IMR-90 (cell line): ENCODE measurements at regions not wholly inside any gene's neighbourhood (a gene's known extent, or its start where the extent isn't known, plus 50 kb on each side); places are given as distances from the start of the nearest gene placed in this dataset.

ENCODE experiments used
- ATAC-seq: fragments of 200-7000 bp; cut with Tn5 transposase; 2 replicates; pipeline ENCODE4 v1.9.1; 2020; ENCODE audit warnings: low read depth, mild to moderate bottlenecking, moderate library complexity
- BruUV-seq: library from RNA; stranded (reverse); fragments of 400-500 nt; replicated peaks from 2 replicates; lab custom pipeline; 2021; lab: Mats Ljungman, UMichigan
- CTCF ChIA-PET: fragments of 300-600 bp; formaldehyde crosslinking; extraction: SDS; loops from one replicate; lab custom pipeline; 2021; ENCODE audit warnings: antibody characterized with exemption; lab: Yijun Ruan, JAX
- POLR2A ChIA-PET: fragments of 300-600 bp; sonication (Branson Sonifier 250); formaldehyde crosslinking; loops from one replicate; lab custom pipeline; 2022; ENCODE audit warnings: antibody characterized with exemption; ENCODE audit not compliant: unreplicated experiment; lab: Charles Lee
- DNase-seq: peaks from one replicate; pipeline ENCODE4 v3.0.0; 2013
- H2AFZ ChIP-seq: replicated peaks from 2 replicates; pipeline ENCODE3; 2013; ENCODE audit warnings: low read length, mild to moderate bottlenecking; ENCODE audit not compliant: poor library complexity
- H2AK5ac ChIP-seq: 2 replicates; pipeline ENCODE4 v1.6.1; 2013; ENCODE audit warnings: low read depth, low read length, inconsistent platforms
- H2AK9ac ChIP-seq: replicated peaks from 2 replicates; pipeline ENCODE3; 2013; ENCODE audit warnings: mild to moderate bottlenecking, low read depth, low read length, moderate library complexity; ENCODE audit not compliant: poor library complexity
- H2BK120ac ChIP-seq: 2 replicates; pipeline ENCODE4 v1.6.1; 2013; ENCODE audit warnings: low read depth, low read length, inconsistent platforms
- H2BK15ac ChIP-seq: 3 replicates; pipeline ENCODE4 v1.6.1; 2013; ENCODE audit warnings: low read depth, low read length, inconsistent platforms
- H2BK20ac ChIP-seq: 2 replicates; pipeline ENCODE4 v1.6.1; 2013; ENCODE audit warnings: low read depth, mild to moderate bottlenecking, inconsistent platforms, low read length, moderate library complexity
- H2BK5ac ChIP-seq: 2 replicates; pipeline ENCODE4 v1.6.1; 2013; ENCODE audit warnings: mild to moderate bottlenecking, low read depth, low read length, inconsistent platforms; ENCODE audit not compliant: poor library complexity, severe bottlenecking
- H3K14ac ChIP-seq: replicated peaks from 2 replicates; pipeline ENCODE4 v1.6.1; 2013; ENCODE audit warnings: low read depth, low read length, inconsistent platforms
- H3K18ac ChIP-seq: 2 replicates; pipeline ENCODE4 v1.6.1; 2013; ENCODE audit warnings: low read depth, low read length, control low read depth
- H3K23ac ChIP-seq: 2 replicates; pipeline ENCODE4 v1.6.1; 2013; ENCODE audit warnings: low read depth, low read length, inconsistent platforms
- H3K27ac ChIP-seq: 2 replicates; pipeline ENCODE4 v1.5.1; 2013; ENCODE audit warnings: mild to moderate bottlenecking, control low read depth, low read length; ENCODE audit not compliant: insufficient read depth
- H3K27me3 ChIP-seq: 2 replicates; pipeline ENCODE4 v1.6.1; 2013; ENCODE audit warnings: low read length; ENCODE audit not compliant: control insufficient read depth, insufficient read depth
- H3K36me3 ChIP-seq: 2 replicates; pipeline ENCODE4 v1.6.1; 2013; ENCODE audit warnings: low read length, mixed read lengths; ENCODE audit not compliant: control insufficient read depth, insufficient read depth
- H3K4ac ChIP-seq: 2 replicates; pipeline ENCODE4 v1.6.1; 2013; ENCODE audit warnings: low read depth, low read length, inconsistent platforms
- H3K4me1 ChIP-seq: 2 replicates; pipeline ENCODE4 v1.6.1; 2013; ENCODE audit warnings: low read length, mixed read lengths; ENCODE audit not compliant: control insufficient read depth, insufficient read depth
- H3K4me2 ChIP-seq: 2 replicates; pipeline ENCODE4 v1.6.1; 2013; ENCODE audit warnings: low read depth, mild to moderate bottlenecking, control low read depth, low read length, moderate library complexity
- H3K4me3 ChIP-seq: 2 replicates; pipeline ENCODE4 v1.5.1; 2013; ENCODE audit warnings: low read depth, mild to moderate bottlenecking, control low read depth, low read length, moderate library complexity; ENCODE audit not compliant: insufficient read depth
- H3K56ac ChIP-seq: 2 replicates; pipeline ENCODE4 v1.6.1; 2013; ENCODE audit warnings: low read length, inconsistent platforms; ENCODE audit not compliant: insufficient read depth; ENCODE audit errors: extremely low read depth
- H3K79me1 ChIP-seq, 2 experiments: 2 replicates each; pipeline ENCODE4 v1.6.1; 2013; ENCODE audit warnings: low read length in 2 of 2, inconsistent platforms in 1 of 2, low read depth in 1 of 2
- H3K9ac ChIP-seq: 2 replicates; pipeline ENCODE4 v1.6.1; 2013; ENCODE audit warnings: low read depth, low read length, control low read depth
- H3K9me1 ChIP-seq: 2 replicates; pipeline ENCODE4 v1.6.1; 2013; ENCODE audit warnings: low read length, inconsistent platforms; ENCODE audit not compliant: insufficient read depth
- H3K9me3 ChIP-seq: 2 replicates; pipeline ENCODE4 v1.6.1; 2013; ENCODE audit warnings: low read length; ENCODE audit not compliant: control insufficient read depth, insufficient read depth
- H4K20me1 ChIP-seq: 2 replicates; pipeline ENCODE4 v1.6.1; 2013; ENCODE audit warnings: low read length, inconsistent platforms; ENCODE audit not compliant: insufficient read depth
- H4K5ac ChIP-seq: 2 replicates; pipeline ENCODE4 v1.6.1; 2013; ENCODE audit warnings: mild to moderate bottlenecking, low read depth, low read length, control low read depth
- H4K8ac ChIP-seq, 2 experiments: 2 replicates each; pipeline ENCODE4 v1.6.1; 2013; ENCODE audit warnings: low read depth in 2 of 2, low read length in 2 of 2, control low read depth in 1 of 2, inconsistent platforms in 1 of 2
- H4K91ac ChIP-seq: 2 replicates; pipeline ENCODE4 v1.6.1; 2013; ENCODE audit warnings: low read depth, low read length, inconsistent platforms; ENCODE audit not compliant: insufficient read depth
- CHD1 ChIP-seq: IDR thresholded peaks from 2 replicates; pipeline ENCODE4 v1.6.1; 2012; ENCODE audit warnings: low read depth, low read length, improper control_type of control experiment
- CTCF ChIP-seq: conservative IDR thresholded peaks from 2 replicates; pipeline ENCODE4 v1.5.1; 2012; ENCODE audit warnings: mild to moderate bottlenecking, low read depth, low read length, improper control_type of control experiment
- ELK1 ChIP-seq: fragments of 150-350 bp; IDR thresholded peaks from 2 replicates; pipeline ENCODE4 v1.6.1; 2016; ENCODE audit warnings: low read depth, mild to moderate bottlenecking, low read length, moderate library complexity, borderline replicate concordance
- MAFK ChIP-seq: IDR thresholded peaks from 2 replicates; pipeline ENCODE4 v1.6.1; 2012; ENCODE audit warnings: low read depth, low read length, improper control_type of control experiment
- MAZ ChIP-seq: IDR thresholded peaks from 2 replicates; pipeline ENCODE4 v1.6.1; 2012; ENCODE audit warnings: low read depth, mild to moderate bottlenecking, low read length, improper control_type of control experiment, moderate library complexity, borderline replicate concordance
- MXI1 ChIP-seq: IDR thresholded peaks from 2 replicates; pipeline ENCODE4 v1.6.1; 2012; ENCODE audit warnings: low read depth, mild to moderate bottlenecking, low read length, moderate library complexity, borderline replicate concordance
- NFE2L2 ChIP-seq: fragments of 150-350 bp; IDR thresholded peaks from 2 replicates; pipeline ENCODE4 v1.6.1; 2016; ENCODE audit warnings: low read depth, mild to moderate bottlenecking, low read length
- POLR2A ChIP-seq: IDR thresholded peaks from 2 replicates; pipeline ENCODE4 v1.6.1; 2012; ENCODE audit warnings: mild to moderate bottlenecking, low read depth, low read length
- RAD21 ChIP-seq: IDR thresholded peaks from 2 replicates; pipeline ENCODE4 v1.6.1; 2012; ENCODE audit warnings: low read length, improper control_type of control experiment
- RCOR1 ChIP-seq: IDR thresholded peaks from 2 replicates; pipeline ENCODE4 v1.6.1; 2012; ENCODE audit warnings: mild to moderate bottlenecking, low read length, improper control_type of control experiment; ENCODE audit not compliant: insufficient replicate concordance
- RFX5 ChIP-seq: IDR thresholded peaks from 2 replicates; pipeline ENCODE4 v1.8.0; 2012; ENCODE audit warnings: low read depth, mild to moderate bottlenecking, low read length, moderate library complexity
- USF2 ChIP-seq: fragments of 150-350 bp; IDR thresholded peaks from 2 replicates; pipeline ENCODE4 v1.6.1; 2017; ENCODE audit warnings: mild to moderate bottlenecking, antibody characterized with exemption, low read length, low read depth
- dilution Hi-C: fragments of 300-500 bp; cut with HindIII; formaldehyde crosslinking; loops from one replicate; pipeline ENCODE4 v1.14.3; 2018; ENCODE audit warnings: low sequenced_read_pairs; ENCODE audit not compliant: unreplicated experiment
- in situ Hi-C: fragments of 300-500 bp; cut with MboI; formaldehyde crosslinking; loops from 3 replicates; pipeline ENCODE4 v1.14.3; 2019; ENCODE audit warnings: low sequenced_read_pairs, inconsistent platforms, mixed read lengths
- intact Hi-C: fragments of 100-400 bp; cut with micrococcal nuclease; formaldehyde crosslinking; loops from 2 replicates; pipeline ENCODE4 v1.10.0; 2022

GRCh38 chr12:97047361-97047760 lies 140.3 kb downstream of the NEDD1 start:
- H2BK15ac ChIP-seq, result no peak overlapping the region
- no peak overlapping the region for H3K56ac ChIP-seq
- ATAC-seq (no peak), DNase-seq (no peak)
- CTCF ChIA-PET, result interaction anchor here (0.6 kb wide), 1 partner anchor 257 kb away, joined by 4 read pairs; no protein-coding TSS in a partner anchor
- no peak overlapping the region for H3K14ac ChIP-seq
- no peaks in the 10 kb centered on the region for H4K20me1 ChIP-seq
- BruUV-seq, result no TSS peak
- dilution Hi-C loops (no loop called here), intact Hi-C loops (no loop called here), in situ Hi-C loops (no loop called here)
- H3K18ac ChIP-seq, result no peak overlapping the region
- POLR2A ChIA-PET, result no interaction called here
- H3K9me3 ChIP-seq, result no peaks in the 10 kb centered on the region
- H4K5ac ChIP-seq, result no peak overlapping the region
- H4K8ac ChIP-seq, result no peak overlapping the region
- TF ChIP-seq RAD21 (no peak), ELK1 (no peak), RCOR1 (no peak), NFE2L2 (no peak), MXI1 (no peak), CHD1 (no peak), MAZ (no peak), USF2 (no peak), RFX5 (no peak), CTCF (no peak), MAFK (no peak), POLR2A (no peak)
- no peaks in the 10 kb centered on the region for H3K9me1 ChIP-seq
- no peak overlapping the region for H2BK20ac ChIP-seq
- H3K27ac ChIP-seq, result no peak overlapping the region
- H3K79me1 ChIP-seq, result no peaks in the 10 kb centered on the region
- no peak overlapping the region for H2BK5ac ChIP-seq
- no peak overlapping the region for H3K4me2 ChIP-seq
- H2BK120ac ChIP-seq, result no peak overlapping the region
- no peaks in the 10 kb centered on the region for H3K36me3 ChIP-seq
- no peak overlapping the region for H3K23ac ChIP-seq
- H2AFZ ChIP-seq, result no peak overlapping the region
- no peak overlapping the region for H4K91ac ChIP-seq
- H3K9ac ChIP-seq, result no peak overlapping the region
- no peak overlapping the region for H2AK5ac ChIP-seq
- H2AK9ac ChIP-seq, result no peak overlapping the region
- no peaks in the 10 kb centered on the region for H3K27me3 ChIP-seq
- H3K4me1 ChIP-seq, result no peaks in the 10 kb centered on the region
- H3K4ac ChIP-seq, result no peak overlapping the region
- no peak overlapping the region for H3K4me3 ChIP-seq
